Calu3 (cell line): ENCODE measurements at regions not wholly inside any gene's neighbourhood (a gene's known extent, or its start where the extent isn't known, plus 50 kb on each side); places are given as distances from the start of the nearest gene placed in this dataset.

Source experiments
- BruUV-seq: library from RNA; stranded (reverse); fragments of 400-500 nt; replicated peaks from 2 replicates; lab custom pipeline; 2021; lab: Mats Ljungman, UMichigan
- CTCF ChIA-PET: fragments of 300-600 bp; sonication (Branson Sonifier 250); formaldehyde crosslinking; loops from one replicate; lab custom pipeline; 2022; ENCODE audit warnings: antibody characterized with exemption; lab: Charles Lee
- DNase-seq: peaks from one replicate; pipeline ENCODE4 v3.0.0; 2022
- H3K27ac Mint-ChIP-seq: one replicate; pipeline ENCODE4 v1.8.0; 2022; ENCODE audit warnings: mixed read lengths; ENCODE audit not compliant: unreplicated experiment
- H3K27me3 Mint-ChIP-seq: one replicate; pipeline ENCODE4 v1.8.0; 2022; ENCODE audit warnings: mixed read lengths; ENCODE audit not compliant: unreplicated experiment
- H3K36me3 Mint-ChIP-seq: one replicate; pipeline ENCODE4 v1.8.0; 2022; ENCODE audit warnings: mild to moderate bottlenecking, moderate library complexity, mixed read lengths; ENCODE audit not compliant: insufficient read depth, unreplicated experiment
- H3K4me1 Mint-ChIP-seq: one replicate; pipeline ENCODE4 v1.8.0; 2022; ENCODE audit warnings: mild to moderate bottlenecking, low read depth, mixed read lengths; ENCODE audit not compliant: unreplicated experiment
- H3K4me3 Mint-ChIP-seq: one replicate; pipeline ENCODE4 v1.8.0; 2022; ENCODE audit warnings: mild to moderate bottlenecking, low read depth, moderate library complexity, mixed read lengths; ENCODE audit not compliant: unreplicated experiment
- H3K9me3 Mint-ChIP-seq: one replicate; pipeline ENCODE4 v1.8.0; 2022; ENCODE audit warnings: low read depth, mixed read lengths; ENCODE audit not compliant: unreplicated experiment
- CTCF ChIP-seq: fragments of 200-600 bp; IDR thresholded peaks from one replicate; pipeline ENCODE4 v1.8.0; 2022; ENCODE audit warnings: antibody characterized with exemption; ENCODE audit not compliant: unreplicated experiment
- intact Hi-C: fragments of 100-400 bp; cut with micrococcal nuclease; formaldehyde crosslinking; loops from one replicate; pipeline ENCODE4 v1.10.0; 2022; ENCODE audit not compliant: unreplicated experiment

GRCh38 chr2:216553482-216554240 is 55.0 kb downstream of the RPL37A start:
- CTCF ChIA-PET = no interaction called here
- H3K27ac Mint-ChIP-seq = no peak overlapping the region
- H3K4me3 Mint-ChIP-seq = no peak overlapping the region
- no peak for TF ChIP-seq CTCF
- no TSS peak for BruUV-seq
- DNase-seq = no peak
- H3K36me3 Mint-ChIP-seq = no peaks in the 10 kb centered on the region
- no peaks in the 10 kb centered on the region for H3K9me3 Mint-ChIP-seq
- H3K27me3 Mint-ChIP-seq = peaks cover 14% of the 10 kb centered on the region
- intact Hi-C loops = no loop called here
- no peaks in the 10 kb centered on the region for H3K4me1 Mint-ChIP-seq

GRCh38 chr2:216554286-216554685 is 55.6 kb downstream of the RPL37A start:
- no peak overlapping the region for H3K27ac Mint-ChIP-seq
- DNase-seq = no peak
- H3K4me3 Mint-ChIP-seq = no peak overlapping the region
- H3K4me1 Mint-ChIP-seq = no peaks in the 10 kb centered on the region
- no TSS peak for BruUV-seq
- peaks cover 14% of the 10 kb centered on the region for H3K27me3 Mint-ChIP-seq
- no peaks in the 10 kb centered on the region for H3K9me3 Mint-ChIP-seq
- no peak for TF ChIP-seq CTCF
- H3K36me3 Mint-ChIP-seq = no peaks in the 10 kb centered on the region
- intact Hi-C loops = no loop called here
- CTCF ChIA-PET = no interaction called here

DNA sequence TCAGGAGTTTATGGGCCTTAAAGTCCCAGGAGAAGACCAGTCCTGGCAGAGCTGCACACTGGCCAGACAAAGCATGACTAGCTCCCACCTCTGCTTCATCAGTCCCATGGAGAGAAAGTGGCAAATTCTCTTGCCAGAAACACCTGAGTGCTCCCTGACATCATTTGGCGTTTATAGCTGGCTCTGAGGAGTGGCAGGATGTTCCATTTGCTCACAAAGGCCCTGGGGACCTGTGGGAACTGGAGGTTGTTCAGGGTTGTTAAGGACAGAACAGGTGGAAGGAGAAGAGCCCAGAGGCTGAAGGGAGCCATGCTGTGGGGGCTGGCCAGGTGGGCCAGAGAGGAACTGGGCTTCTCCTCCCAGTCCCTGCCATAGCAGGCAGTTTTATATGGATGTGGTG is 56.1 kb downstream of the RPL37A start:
- Mint-ChIP-seq H3K36me3 (no peaks in the 10 kb centered on the region), H3K4me3 (no peak overlapping the region), H3K27ac (no peak overlapping the region), H3K9me3 (no peaks in the 10 kb centered on the region), H3K27me3 (peaks cover 14% of the 10 kb centered on the region), H3K4me1 (no peaks in the 10 kb centered on the region)
- intact Hi-C loops = no loop called here
- DNase-seq = no peak
- BruUV-seq = no TSS peak
- CTCF ChIA-PET = interaction anchor here (0.6 kb wide), 1 partner anchor 1223 kb away, joined by 3 read pairs; no protein-coding TSS in a partner anchor
- no peak for TF ChIP-seq CTCF

- BruUV-seq = no TSS peak
- CTCF ChIA-PET = interaction anchor here (0.6 kb wide), 1 partner anchor 1222 kb away, joined by 3 read pairs; no protein-coding TSS in a partner anchor
- Mint-ChIP-seq H3K36me3 (no peaks in the 10 kb centered on the region), H3K4me3 (no peak overlapping the region), H3K9me3 (no peaks in the 10 kb centered on the region), H3K27me3 (peaks cover 14% of the 10 kb centered on the region), H3K4me1 (no peaks in the 10 kb centered on the region), H3K27ac (no peak overlapping the region)
- no peak for TF ChIP-seq CTCF
- intact Hi-C loops = no loop called here
- peak; percentile 16 for DNase-seq
Observed at GRCh38 chr2:216555274-216555673, 56.6 kb downstream of the RPL37A start.
